BLaER1 (cell line): ENCODE measurements at regions not wholly inside any gene's neighbourhood (a gene's known extent, or its start where the extent isn't known, plus 50 kb on each side); places are given as distances from the start of the nearest gene placed in this dataset.

ENCODE experiments used
- H3K27ac ChIP-seq: shearing (Covaris generic); formaldehyde crosslinking; 2 replicates; pipeline ENCODE4 v1.8.1; 2022
- H3K27me3 ChIP-seq: shearing (Covaris generic); formaldehyde crosslinking; 2 replicates; pipeline ENCODE4 v1.8.1; 2022
- H3K36me3 ChIP-seq: shearing (Covaris generic); formaldehyde crosslinking; 2 replicates; pipeline ENCODE4 v1.8.1; 2022
- H3K4me1 ChIP-seq: shearing (Covaris generic); formaldehyde crosslinking; 2 replicates; pipeline ENCODE4 v1.8.1; 2022
- H3K4me2 ChIP-seq: shearing (Covaris generic); formaldehyde crosslinking; 2 replicates; pipeline ENCODE4 v1.8.1; 2022
- H3K4me3 ChIP-seq: shearing (Covaris generic); formaldehyde crosslinking; 2 replicates; pipeline ENCODE4 v1.8.1; 2022
- H3K9ac ChIP-seq: shearing (Covaris generic); formaldehyde crosslinking; 2 replicates; pipeline ENCODE4 v1.8.1; 2022
- H3K9me3 ChIP-seq: shearing (Covaris generic); formaldehyde crosslinking; 2 replicates; pipeline ENCODE4 v1.8.1; 2022
- H4K20me1 ChIP-seq: shearing (Covaris generic); formaldehyde crosslinking; 2 replicates; pipeline ENCODE4 v1.8.1; 2022
- Cebpa-rat ChIP-seq: shearing (Covaris generic); IDR thresholded peaks from 2 replicates; pipeline ENCODE4 v1.8.1; 2022

GRCh38 chr14:53384536-53384935, 231.4 kb upstream of the DDHD1 start:
- H3K4me2 ChIP-seq = no peak overlapping the region
- H3K27ac ChIP-seq = no peak overlapping the region
- H3K36me3 ChIP-seq = no peaks in the 10 kb centered on the region
- H3K27me3 ChIP-seq = no peaks in the 10 kb centered on the region
- H4K20me1 ChIP-seq = no peaks in the 10 kb centered on the region
- H3K9ac ChIP-seq = no peak overlapping the region
- TF ChIP-seq Cebpa-rat = no peak
- H3K4me1 ChIP-seq = peaks cover 9% of the 10 kb centered on the region
- no peaks in the 10 kb centered on the region for H3K9me3 ChIP-seq
- H3K4me3 ChIP-seq = no peak overlapping the region

- TF ChIP-seq Cebpa-rat = no peak
- no peak overlapping the region for H3K4me3 ChIP-seq
- H3K9me3 ChIP-seq = no peaks in the 10 kb centered on the region
- H3K4me2 ChIP-seq = no peak overlapping the region
- H3K27ac ChIP-seq = no peak overlapping the region
- peaks cover 9% of the 10 kb centered on the region for H3K4me1 ChIP-seq
- H3K9ac ChIP-seq = no peak overlapping the region
- no peaks in the 10 kb centered on the region for H3K36me3 ChIP-seq
- no peaks in the 10 kb centered on the region for H3K27me3 ChIP-seq
- H4K20me1 ChIP-seq = no peaks in the 10 kb centered on the region
Measured at GRCh38 chr14:53384073-53384472, 230.9 kb upstream of the DDHD1 start.

- Histone ChIP-seq H3K36me3 (no peaks in the 10 kb centered on the region), H3K27me3 (no peaks in the 10 kb centered on the region), H3K9me3 (no peaks in the 10 kb centered on the region), H4K20me1 (no peaks in the 10 kb centered on the region), H3K27ac (no peak overlapping the region), H3K4me1 (peaks cover 4% of the 10 kb centered on the region), H3K4me3 (no peak overlapping the region), H3K4me2 (no peak overlapping the region), H3K9ac (no peak overlapping the region)
- no peak for TF ChIP-seq Cebpa-rat
Measured at GRCh38 chr14:53381895-53382294, 228.8 kb upstream of the DDHD1 start.

- H3K9me3 ChIP-seq = no peaks in the 10 kb centered on the region
- H3K27me3 ChIP-seq = no peaks in the 10 kb centered on the region
- no peak overlapping the region for H3K27ac ChIP-seq
- no peaks in the 10 kb centered on the region for H4K20me1 ChIP-seq
- no peaks in the 10 kb centered on the region for H3K4me1 ChIP-seq
- H3K4me3 ChIP-seq = no peak overlapping the region
- H3K36me3 ChIP-seq = no peaks in the 10 kb centered on the region
- TF ChIP-seq Cebpa-rat = no peak
- H3K4me2 ChIP-seq = no peak overlapping the region
- no peak overlapping the region for H3K9ac ChIP-seq
Measured at GRCh38 chr14:53380867-53381225, 227.7 kb upstream of the DDHD1 start.

GRCh38 chr14:53380052-53380866, 227.1 kb upstream of the DDHD1 start:
- no peaks in the 10 kb centered on the region for H3K27me3 ChIP-seq
- H3K4me1 ChIP-seq = no peaks in the 10 kb centered on the region
- no peak overlapping the region for H3K4me2 ChIP-seq
- no peaks in the 10 kb centered on the region for H3K9me3 ChIP-seq
- no peak overlapping the region for H3K9ac ChIP-seq
- no peak overlapping the region for H3K4me3 ChIP-seq
- H3K27ac ChIP-seq = no peak overlapping the region
- no peak for TF ChIP-seq Cebpa-rat
- H3K36me3 ChIP-seq = no peaks in the 10 kb centered on the region
- no peaks in the 10 kb centered on the region for H4K20me1 ChIP-seq

GRCh38 chr14:53378142-53378541, 225.0 kb upstream of the DDHD1 start:
- Histone ChIP-seq H3K9me3 (no peaks in the 10 kb centered on the region), H3K9ac (no peak overlapping the region), H4K20me1 (no peaks in the 10 kb centered on the region), H3K4me1 (no peaks in the 10 kb centered on the region), H3K27me3 (no peaks in the 10 kb centered on the region), H3K4me2 (no peak overlapping the region), H3K4me3 (no peak overlapping the region), H3K36me3 (no peaks in the 10 kb centered on the region), H3K27ac (no peak overlapping the region)
- TF ChIP-seq Cebpa-rat = no peak

GRCh38 chr14:53376064-53376463, 222.9 kb upstream of the DDHD1 start:
- Histone ChIP-seq H3K4me1 (no peaks in the 10 kb centered on the region), H3K36me3 (no peaks in the 10 kb centered on the region), H3K9me3 (no peaks in the 10 kb centered on the region), H3K9ac (no peak overlapping the region), H3K4me3 (no peak overlapping the region), H3K4me2 (no peak overlapping the region), H3K27me3 (no peaks in the 10 kb centered on the region), H4K20me1 (no peaks in the 10 kb centered on the region), H3K27ac (no peak overlapping the region)
- TF ChIP-seq Cebpa-rat = no peak

- no peaks in the 10 kb centered on the region for H3K9me3 ChIP-seq
- H3K4me1 ChIP-seq = no peaks in the 10 kb centered on the region
- H3K4me3 ChIP-seq = no peak overlapping the region
- H3K27ac ChIP-seq = no peak overlapping the region
- H3K4me2 ChIP-seq = no peak overlapping the region
- TF ChIP-seq Cebpa-rat = no peak
- H3K9ac ChIP-seq = no peak overlapping the region
- H3K36me3 ChIP-seq = no peaks in the 10 kb centered on the region
- H3K27me3 ChIP-seq = no peaks in the 10 kb centered on the region
- H4K20me1 ChIP-seq = no peaks in the 10 kb centered on the region
Measured at GRCh38 chr14:53375599-53375998, 222.5 kb upstream of the DDHD1 start.

- peaks cover 8% of the 10 kb centered on the region for H3K9me3 ChIP-seq
- no peaks in the 10 kb centered on the region for H3K4me1 ChIP-seq
- no peak overlapping the region for H3K27ac ChIP-seq
- H3K4me2 ChIP-seq = no peak overlapping the region
- H4K20me1 ChIP-seq = no peaks in the 10 kb centered on the region
- H3K27me3 ChIP-seq = no peaks in the 10 kb centered on the region
- H3K4me3 ChIP-seq = no peak overlapping the region
- no peak for TF ChIP-seq Cebpa-rat
- no peak overlapping the region for H3K9ac ChIP-seq
- H3K36me3 ChIP-seq = no peaks in the 10 kb centered on the region
Measured at GRCh38 chr14:53368711-53369201, 215.6 kb upstream of the DDHD1 start.

GRCh38 chr14:53368066-53368465, 214.9 kb upstream of the DDHD1 start:
- H3K27me3 ChIP-seq = no peaks in the 10 kb centered on the region
- H3K4me1 ChIP-seq = no peaks in the 10 kb centered on the region
- no peak for TF ChIP-seq Cebpa-rat
- no peak overlapping the region for H3K9ac ChIP-seq
- H3K4me2 ChIP-seq = no peak overlapping the region
- no peaks in the 10 kb centered on the region for H4K20me1 ChIP-seq
- peaks cover 15% of the 10 kb centered on the region for H3K9me3 ChIP-seq
- H3K36me3 ChIP-seq = no peaks in the 10 kb centered on the region
- no peak overlapping the region for H3K4me3 ChIP-seq
- H3K27ac ChIP-seq = no peak overlapping the region
